Stomach smooth muscle (tissue), 2 donors: ENCODE measurements at regions not wholly inside any gene's neighbourhood (a gene's known extent, or its start where the extent isn't known, plus 50 kb on each side); places are given as distances from the start of the nearest gene placed in this dataset.

Source experiments
- H3K27ac ChIP-seq: one replicate; pipeline ENCODE4 v1.7.0; 2013; ENCODE audit warnings: mild to moderate bottlenecking, low read length, inconsistent platforms
- H3K27me3 ChIP-seq, 2 donors: one replicate each; pipeline ENCODE4 v1.7.0; 2013; ENCODE audit warnings: low read length in 2 of 2; ENCODE audit not compliant: insufficient read depth in 2 of 2, control insufficient read depth in 1 of 2
- H3K36me3 ChIP-seq, 2 donors: one replicate each; pipeline ENCODE4 v1.7.0; 2013; ENCODE audit warnings: low read length in 2 of 2; ENCODE audit not compliant: control insufficient read depth in 2 of 2, insufficient read depth in 2 of 2
- H3K4me1 ChIP-seq: one replicate; pipeline ENCODE4 v1.7.0; 2013; ENCODE audit warnings: low read length; ENCODE audit not compliant: control insufficient read depth, insufficient read depth
- H3K4me3 ChIP-seq, 2 donors: one replicate each; pipeline ENCODE4 v1.7.0; 2013; ENCODE audit warnings: low read length in 2 of 2
- H3K9ac ChIP-seq, 2 donors: one replicate each; pipeline ENCODE4 v1.7.0; 2013; ENCODE audit warnings: low read length in 2 of 2, mild to moderate bottlenecking in 1 of 2
- H3K9me3 ChIP-seq, 2 donors: one replicate each; pipeline ENCODE4 v1.7.0; 2013; ENCODE audit warnings: low read length in 2 of 2; ENCODE audit not compliant: control insufficient read depth in 2 of 2
- donor health status: healthy.
- donor health status: Pancreatic carcinoma.

DNA sequence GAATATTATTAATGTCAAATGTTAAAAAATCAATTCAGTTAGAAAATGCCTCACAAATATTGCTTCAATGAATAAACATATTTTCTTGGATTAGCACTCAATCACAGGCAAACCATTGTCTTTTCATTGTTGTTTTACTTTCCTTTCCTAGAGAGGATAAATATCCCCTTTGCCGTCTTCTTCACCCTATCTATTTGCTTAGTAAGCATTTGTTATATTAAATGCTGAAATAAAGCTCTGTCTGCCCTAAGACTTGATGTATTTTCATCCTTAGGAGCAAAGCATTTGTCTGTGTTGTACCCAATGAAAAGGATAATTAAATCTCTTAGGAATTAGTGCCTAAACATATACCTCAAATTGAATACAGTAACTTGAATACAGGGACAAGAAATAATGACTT, 1071.2 kb upstream of the GYPC start:
- Histone ChIP-seq H3K27ac (no peak overlapping the region), H3K9ac (no peak overlapping the region), H3K36me3 (no peaks in the 10 kb centered on the region), H3K27me3 (no peaks in the 10 kb centered on the region), H3K9me3 (no peaks in the 10 kb centered on the region), H3K4me3 (no peak overlapping the region), H3K4me1 (no peaks in the 10 kb centered on the region)

DNA sequence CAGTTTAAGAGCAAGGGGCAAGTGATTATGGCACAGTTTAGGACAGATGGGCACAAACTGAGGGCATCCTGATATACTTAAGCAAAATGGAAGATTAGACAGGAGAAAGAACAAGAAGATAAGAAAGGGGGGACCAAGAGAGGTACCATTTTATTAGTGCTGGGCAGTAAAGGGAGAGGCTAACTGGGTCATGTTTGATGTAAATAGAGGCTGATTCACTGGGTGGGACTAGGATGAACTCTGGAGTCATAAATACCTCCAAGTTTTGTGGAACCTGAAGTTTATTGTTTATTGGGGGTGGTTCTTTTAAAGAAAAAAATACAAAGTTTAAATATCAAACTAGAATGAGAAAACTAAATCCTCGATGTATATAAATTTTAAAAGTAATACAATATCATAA, 1067.2 kb upstream of the GYPC start:
- Histone ChIP-seq H3K9me3 (no peaks in the 10 kb centered on the region), H3K27me3 (no peaks in the 10 kb centered on the region), H3K27ac (no peak overlapping the region), H3K4me3 (no peak overlapping the region), H3K9ac (no peak overlapping the region), H3K4me1 (no peaks in the 10 kb centered on the region), H3K36me3 (no peaks in the 10 kb centered on the region)

DNA sequence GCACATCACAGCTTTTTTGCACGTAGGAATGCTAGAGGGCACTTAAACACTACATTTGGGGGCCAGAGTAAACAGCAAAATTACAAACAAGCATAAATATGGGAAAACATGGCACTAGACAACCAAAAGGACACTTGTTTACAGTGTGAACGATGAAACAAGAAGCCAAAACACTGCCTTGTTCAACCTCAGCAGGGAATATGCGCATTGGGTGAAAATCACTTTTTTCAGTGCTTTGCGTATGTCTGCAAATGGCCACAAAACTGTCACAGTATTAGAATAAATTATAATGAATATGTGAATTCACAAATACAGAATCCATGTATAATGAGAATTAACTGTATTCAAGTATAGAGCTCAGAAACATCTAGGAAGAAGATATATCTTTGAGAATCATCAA, 1064.0 kb upstream of the GYPC start:
- H3K27ac ChIP-seq: no peak overlapping the region
- no peak overlapping the region for H3K9ac ChIP-seq
- H3K27me3 ChIP-seq: no peaks in the 10 kb centered on the region
- H3K36me3 ChIP-seq: no peaks in the 10 kb centered on the region
- no peaks in the 10 kb centered on the region for H3K9me3 ChIP-seq
- H3K4me3 ChIP-seq: no peak overlapping the region
- no peaks in the 10 kb centered on the region for H3K4me1 ChIP-seq

DNA sequence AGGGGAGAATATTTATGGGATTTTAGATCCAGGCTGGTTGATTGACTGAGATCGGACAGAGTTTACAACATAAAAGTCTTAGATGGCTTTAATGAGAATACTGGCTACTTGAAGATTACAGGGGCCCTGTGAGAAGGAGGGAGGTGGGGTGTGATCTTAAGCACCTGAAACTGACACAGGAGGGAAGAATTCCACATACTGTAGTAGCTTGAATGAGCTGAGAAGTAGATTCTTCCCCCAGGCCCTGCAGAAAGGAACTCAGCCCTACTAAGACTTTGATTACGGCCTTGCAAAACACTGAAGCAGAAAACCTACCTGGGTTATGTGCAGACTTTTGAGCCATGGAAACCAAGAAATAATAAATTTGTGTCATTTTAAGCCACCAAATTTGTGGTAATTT, 1062.9 kb upstream of the GYPC start:
- no peaks in the 10 kb centered on the region for H3K27me3 ChIP-seq
- H3K9me3 ChIP-seq: no peaks in the 10 kb centered on the region
- no peaks in the 10 kb centered on the region for H3K36me3 ChIP-seq
- no peak overlapping the region for H3K4me3 ChIP-seq
- no peak overlapping the region for H3K9ac ChIP-seq
- H3K27ac ChIP-seq: no peak overlapping the region
- no peaks in the 10 kb centered on the region for H3K4me1 ChIP-seq

DNA sequence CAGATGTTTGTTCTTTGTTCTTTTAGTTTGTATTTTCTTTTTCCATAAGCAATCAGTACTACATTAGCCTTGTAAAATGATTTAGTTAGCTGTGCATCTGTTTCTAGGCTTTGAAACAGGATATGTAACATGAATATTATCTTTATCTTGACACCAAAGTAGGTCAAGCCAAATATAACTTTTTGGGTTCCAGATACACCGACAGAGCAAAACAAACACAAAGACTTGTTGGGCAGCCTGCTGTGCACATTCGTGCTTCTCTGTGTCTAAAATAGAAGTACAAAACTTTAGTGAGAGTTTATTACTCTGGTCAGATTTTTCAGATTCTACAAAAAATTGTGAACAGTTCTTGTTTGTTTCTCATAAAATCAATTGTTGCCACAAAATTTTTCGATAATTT, 1059.3 kb upstream of the GYPC start:
- Histone ChIP-seq H3K9me3 (no peaks in the 10 kb centered on the region), H3K4me1 (no peaks in the 10 kb centered on the region), H3K27ac (no peak overlapping the region), H3K9ac (no peak overlapping the region), H3K4me3 (no peak overlapping the region), H3K27me3 (no peaks in the 10 kb centered on the region), H3K36me3 (no peaks in the 10 kb centered on the region)

DNA sequence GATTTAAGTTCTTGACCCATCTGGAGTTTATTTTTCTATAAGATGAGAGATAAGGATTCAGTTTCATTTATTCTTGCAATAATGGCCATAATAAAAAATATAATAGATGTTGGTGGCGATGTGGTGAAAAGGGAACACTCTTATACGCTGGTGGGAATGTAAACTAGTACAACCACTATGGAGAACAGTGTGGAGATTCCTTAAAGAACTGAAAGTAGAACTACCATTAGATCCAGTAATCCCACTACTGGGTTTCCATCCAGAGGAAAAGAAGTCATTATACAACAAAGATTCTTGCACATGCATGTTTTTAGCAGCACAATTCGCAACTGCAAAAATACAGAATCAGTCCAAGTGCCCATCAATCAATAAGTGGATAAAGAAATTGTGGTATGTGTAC, 1040.5 kb upstream of the GYPC start:
- Histone ChIP-seq H3K36me3 (no peaks in the 10 kb centered on the region), H3K27ac (no peak overlapping the region), H3K27me3 (no peaks in the 10 kb centered on the region), H3K9me3 (no peaks in the 10 kb centered on the region), H3K9ac (no peak overlapping the region), H3K4me3 (no peak overlapping the region), H3K4me1 (no peaks in the 10 kb centered on the region)

DNA sequence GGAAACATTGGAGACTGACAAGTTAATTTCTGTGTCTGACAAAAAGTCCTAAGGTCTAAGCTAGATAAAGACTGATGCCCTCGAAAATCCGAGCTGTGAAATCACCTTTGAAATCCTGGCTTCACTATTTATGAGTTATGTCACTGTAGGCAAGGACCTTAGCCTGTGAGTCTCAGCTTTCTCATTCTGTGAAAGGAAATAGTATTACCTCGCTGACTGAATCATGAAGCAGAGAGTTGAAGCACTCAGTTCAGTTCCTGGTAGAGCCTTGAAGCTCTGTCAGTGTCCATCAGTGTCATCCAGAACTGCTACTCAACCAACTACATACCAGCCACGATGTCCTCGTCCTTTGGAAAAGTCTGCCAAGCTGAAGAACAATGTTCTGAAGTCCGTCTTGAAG, 1025.6 kb upstream of the GYPC start:
- no peaks in the 10 kb centered on the region for H3K4me1 ChIP-seq

DNA sequence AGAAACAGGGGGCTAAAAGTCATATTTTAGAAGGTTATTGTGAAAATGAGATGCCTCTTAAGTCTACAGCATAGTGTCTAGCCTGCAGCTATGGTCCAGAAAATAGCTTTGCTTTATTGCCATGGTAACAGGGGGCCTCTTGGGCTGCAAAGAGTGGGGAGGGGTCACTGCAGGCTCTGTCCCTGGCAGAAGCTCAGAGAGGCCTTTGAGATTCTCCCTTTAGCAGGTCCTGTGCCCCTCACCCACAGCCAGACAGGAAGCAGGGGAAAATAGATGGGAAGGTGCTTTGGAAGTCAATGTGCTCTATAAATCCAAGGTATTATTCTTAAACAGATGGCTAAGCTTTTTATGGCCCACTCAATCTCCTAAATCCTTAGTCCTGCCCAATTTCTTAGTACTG, 1021.3 kb upstream of the GYPC start:
- Histone ChIP-seq H3K4me3 (no peak overlapping the region), H3K4me1 (no peaks in the 10 kb centered on the region), H3K9me3 (no peaks in the 10 kb centered on the region), H3K36me3 (no peaks in the 10 kb centered on the region), H3K9ac (no peak overlapping the region), H3K27me3 (no peaks in the 10 kb centered on the region), H3K27ac (no peak overlapping the region)

More for the DNA sequence above, 1025.6 kb upstream of the GYPC start:
- no peaks in the 10 kb centered on the region for H3K36me3 ChIP-seq
- H3K27ac ChIP-seq: no peak overlapping the region
- no peak overlapping the region for H3K9ac ChIP-seq
- no peaks in the 10 kb centered on the region for H3K9me3 ChIP-seq
- H3K4me3 ChIP-seq: no peak overlapping the region
- no peaks in the 10 kb centered on the region for H3K27me3 ChIP-seq

DNA sequence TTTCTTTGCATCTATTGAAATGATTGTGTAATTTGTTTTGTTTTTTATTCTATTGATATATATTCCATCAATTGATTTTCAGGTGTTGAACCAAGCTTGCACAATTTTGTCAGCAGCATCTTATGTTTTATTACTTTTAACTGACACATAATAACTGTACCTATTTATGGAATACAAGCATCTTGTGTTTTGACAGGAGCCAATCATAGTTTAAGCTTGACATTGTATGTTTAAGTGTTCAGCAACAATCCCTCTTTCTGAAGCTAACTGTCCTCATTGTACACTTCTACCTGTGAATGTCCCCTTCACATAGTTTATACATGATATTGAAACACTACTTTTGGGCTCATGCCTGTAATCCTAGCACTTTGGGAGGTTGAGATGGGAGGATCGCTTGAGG, 1017.6 kb upstream of the GYPC start:
- no peak overlapping the region for H3K9ac ChIP-seq
- H3K27me3 ChIP-seq: no peaks in the 10 kb centered on the region
- no peaks in the 10 kb centered on the region for H3K9me3 ChIP-seq
- H3K36me3 ChIP-seq: no peaks in the 10 kb centered on the region
- H3K4me3 ChIP-seq: no peak overlapping the region
- no peak overlapping the region for H3K27ac ChIP-seq
- no peaks in the 10 kb centered on the region for H3K4me1 ChIP-seq

DNA sequence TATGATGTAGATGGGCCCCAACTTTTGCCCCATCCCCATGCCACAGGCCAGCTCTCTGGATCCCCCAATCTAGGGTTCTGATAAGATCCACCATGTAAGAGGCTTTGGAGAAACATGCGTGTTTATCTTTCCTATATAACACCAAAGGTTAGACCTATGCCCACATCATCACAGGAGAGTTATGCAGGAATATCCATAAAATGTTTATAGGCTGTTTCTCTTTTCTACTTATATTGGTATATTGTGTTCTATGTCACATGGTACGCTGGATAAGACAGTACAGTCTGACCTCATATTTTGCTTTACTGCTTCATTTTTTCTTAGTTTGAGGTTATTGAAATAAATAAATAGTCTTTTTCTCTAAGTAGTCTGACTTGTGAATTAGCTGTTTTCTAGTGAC, 1013.9 kb upstream of the GYPC start:
- Histone ChIP-seq H3K36me3 (no peaks in the 10 kb centered on the region), H3K9me3 (no peaks in the 10 kb centered on the region), H3K9ac (no peak overlapping the region), H3K27ac (no peak overlapping the region), H3K27me3 (no peaks in the 10 kb centered on the region), H3K4me1 (no peaks in the 10 kb centered on the region), H3K4me3 (no peak overlapping the region)

DNA sequence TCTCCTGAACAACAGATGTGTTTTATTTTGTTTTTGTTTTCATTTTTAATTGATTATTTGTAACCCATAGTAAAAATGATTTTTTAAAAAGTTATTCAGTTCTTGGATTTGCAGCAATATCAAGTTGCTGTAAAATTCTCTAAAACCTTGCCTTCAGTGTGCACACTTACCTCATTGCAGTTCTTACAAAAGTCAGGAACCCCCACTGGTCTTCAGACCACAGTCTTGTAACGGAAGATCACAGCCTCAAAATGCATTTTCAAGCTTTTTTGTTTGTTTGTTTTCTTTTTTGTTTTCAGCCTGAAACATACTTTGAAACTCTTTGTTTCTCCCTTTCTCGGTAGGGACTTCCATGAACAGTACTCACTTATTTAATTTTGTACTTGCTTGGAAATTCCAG, 1012.8 kb upstream of the GYPC start:
- no peak overlapping the region for H3K9ac ChIP-seq
- no peaks in the 10 kb centered on the region for H3K27me3 ChIP-seq
- H3K9me3 ChIP-seq: no peaks in the 10 kb centered on the region
- H3K36me3 ChIP-seq: no peaks in the 10 kb centered on the region
- no peak overlapping the region for H3K4me3 ChIP-seq
- H3K27ac ChIP-seq: no peak overlapping the region
- H3K4me1 ChIP-seq: no peaks in the 10 kb centered on the region

DNA sequence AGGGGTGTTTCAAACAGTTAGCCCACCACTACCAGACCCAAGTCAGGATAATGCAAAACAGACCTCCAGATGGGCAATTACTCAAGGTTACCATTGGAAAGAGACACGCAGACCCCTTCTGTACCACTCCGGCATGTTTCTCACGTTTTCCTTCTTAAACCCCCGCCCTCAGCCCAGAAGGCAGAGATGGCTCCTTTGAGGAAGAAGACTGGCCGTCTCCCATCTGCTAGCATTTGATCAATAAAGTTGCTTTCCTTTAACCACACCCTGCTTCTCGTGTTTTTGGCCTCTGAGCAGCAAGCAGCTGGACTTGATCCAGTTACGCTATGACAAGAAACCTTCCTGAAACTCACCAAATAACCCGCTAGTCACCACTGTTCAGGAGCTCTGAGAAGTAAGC, 1012.4 kb upstream of the GYPC start:
- H3K9me3 ChIP-seq: no peaks in the 10 kb centered on the region
- no peak overlapping the region for H3K4me3 ChIP-seq
- H3K9ac ChIP-seq: no peak overlapping the region
- H3K27me3 ChIP-seq: no peaks in the 10 kb centered on the region
- H3K27ac ChIP-seq: no peak overlapping the region
- no peaks in the 10 kb centered on the region for H3K4me1 ChIP-seq
- no peaks in the 10 kb centered on the region for H3K36me3 ChIP-seq
